ENCODE measurements at regions not wholly inside any gene's neighbourhood (a gene's known extent, or its start where the extent isn't known, plus 50 kb on each side); places are given as distances from the start of the nearest gene placed in this dataset.
"Not testable (repeated sequence)": the region's sequence is repeated elsewhere in the genome, so short reads cannot be mapped to it uniquely, and the experiment has no call there.

GRCh38 chr3:61387817-61388216 lies 136.6 kb upstream of the FHIT start:
- DNase-seq (ENCODE audit: low read depth in 2 of 2) = no peak
- TF ChIP-seq EZH2 (IDR thresholded peaks at IDR 0.05; ENCODE audit: low read length, missing control alignments) (no peak), CTCF (conservative IDR thresholded peaks at IDR 0.05 in 1 of 2, IDR thresholded peaks at IDR 0.05 in 1 of 2; ENCODE audit: low read depth in 1 of 2, low read length in 2 of 2) (no peak)
- H3K36me3 ChIP-seq (ENCODE audit: control insufficient read depth, insufficient read depth, low read length) = no peaks in the 10 kb centered on the region

GRCh38 chr3:61393480-61393947 lies 142.3 kb upstream of the FHIT start:
- H3K4me2 ChIP-seq (ENCODE audit: extremely low read depth, insufficient read depth, low read length); H2AFZ ChIP-seq (ENCODE audit: low read length): not testable (repeated sequence)

More at GRCh38 chr3:61387817-61388216, 136.6 kb upstream of the FHIT start:
- Histone ChIP-seq H3K27me3 (ENCODE audit: control insufficient read depth, insufficient read depth, low read length) (no peaks in the 10 kb centered on the region), H3K9ac (ENCODE audit: insufficient read depth, low read length) (no peak overlapping the region), H2AFZ (ENCODE audit: low read length) (no peak overlapping the region), H3K4me2 (ENCODE audit: extremely low read depth, insufficient read depth, low read length) (no peak overlapping the region), H3K27ac (ENCODE audit: insufficient read depth, low read length) (no peak overlapping the region), H3K4me3 (replicated peaks in 1 of 4; ENCODE audit: control extremely low read depth in 1 of 4, insufficient read depth in 1 of 4, low read depth in 3 of 4, low read length in 4 of 4) (no peak overlapping the region), H3K9me3 (ENCODE audit: control insufficient read depth, insufficient read depth, low read depth, low read length) (no peaks in the 10 kb centered on the region), H3K79me2 (ENCODE audit: control insufficient read depth, insufficient read depth, low read length) (no peaks in the 10 kb centered on the region), H4K20me1 (ENCODE audit: control insufficient read depth, extremely low read depth, insufficient read depth, low read length) (no peaks in the 10 kb centered on the region), H3K4me1 (ENCODE audit: control insufficient read depth, extremely low read depth, insufficient read depth, low read length) (no peaks in the 10 kb centered on the region)

GRCh38 chr3:61401359-61401758 lies 150.1 kb upstream of the FHIT start:
- no peaks in the 10 kb centered on the region for H4K20me1 ChIP-seq (ENCODE audit: control insufficient read depth, extremely low read depth, insufficient read depth, low read length)
- no peaks in the 10 kb centered on the region for H3K27me3 ChIP-seq (ENCODE audit: control insufficient read depth, insufficient read depth, low read length)
- no peak overlapping the region for H3K4me3 ChIP-seq (replicated peaks in 1 of 4; ENCODE audit: control extremely low read depth in 1 of 4, insufficient read depth in 1 of 4, low read depth in 3 of 4, low read length in 4 of 4)
- TF ChIP-seq CTCF (conservative IDR thresholded peaks at IDR 0.05 in 1 of 2, IDR thresholded peaks at IDR 0.05 in 1 of 2; ENCODE audit: low read depth in 1 of 2, low read length in 2 of 2) = no peak
- no peak for TF ChIP-seq EZH2 (IDR thresholded peaks at IDR 0.05; ENCODE audit: low read length, missing control alignments)
- no peak overlapping the region for H3K9ac ChIP-seq (ENCODE audit: insufficient read depth, low read length)
- no peak overlapping the region for H2AFZ ChIP-seq (ENCODE audit: low read length)
- H3K9me3 ChIP-seq (ENCODE audit: control insufficient read depth, insufficient read depth, low read depth, low read length) = no peaks in the 10 kb centered on the region
- H3K27ac ChIP-seq (ENCODE audit: insufficient read depth, low read length) = no peak overlapping the region
- H3K4me2 ChIP-seq (ENCODE audit: extremely low read depth, insufficient read depth, low read length) = no peak overlapping the region
- H3K36me3 ChIP-seq (ENCODE audit: control insufficient read depth, insufficient read depth, low read length) = no peaks in the 10 kb centered on the region
- DNase-seq (ENCODE audit: low read depth in 2 of 2) = no peak
- H3K4me1 ChIP-seq (ENCODE audit: control insufficient read depth, extremely low read depth, insufficient read depth, low read length) = no peaks in the 10 kb centered on the region
- H3K79me2 ChIP-seq (ENCODE audit: control insufficient read depth, insufficient read depth, low read length) = no peaks in the 10 kb centered on the region

More at GRCh38 chr3:61393480-61393947, 142.3 kb upstream of the FHIT start:
- H3K9ac ChIP-seq (ENCODE audit: insufficient read depth, low read length); H3K79me2 ChIP-seq (ENCODE audit: control insufficient read depth, insufficient read depth, low read length); H3K27me3 ChIP-seq (ENCODE audit: control insufficient read depth, insufficient read depth, low read length); H3K9me3 ChIP-seq (ENCODE audit: control insufficient read depth, insufficient read depth, low read depth, low read length); DNase-seq (ENCODE audit: low read depth in 2 of 2); H4K20me1 ChIP-seq (ENCODE audit: control insufficient read depth, extremely low read depth, insufficient read depth, low read length); H3K36me3 ChIP-seq (ENCODE audit: control insufficient read depth, insufficient read depth, low read length); H3K27ac ChIP-seq (ENCODE audit: insufficient read depth, low read length); H3K4me1 ChIP-seq (ENCODE audit: control insufficient read depth, extremely low read depth, insufficient read depth, low read length); H3K4me3 ChIP-seq (replicated peaks in 1 of 4; ENCODE audit: control extremely low read depth in 1 of 4, insufficient read depth in 1 of 4, low read depth in 3 of 4, low read length in 4 of 4): not testable (repeated sequence)

All from fibroblast of lung (primary cell).